Limb (tissue), 2 donors: ENCODE measurements at regions not wholly inside any gene's neighbourhood (a gene's known extent, or its start where the extent isn't known, plus 50 kb on each side); places are given as distances from the start of the nearest gene placed in this dataset.
"Not testable (repeated sequence)": the region's sequence is repeated elsewhere in the genome, so short reads cannot be mapped to it uniquely, and the experiment has no call there.

Experiments used
- DNase-seq, 2 donors: peaks; one replicate each; pipeline ENCODE4 v3.0.0-alpha.2; 2016; ENCODE audit errors: extremely low spot score in 2 of 2

DNA sequence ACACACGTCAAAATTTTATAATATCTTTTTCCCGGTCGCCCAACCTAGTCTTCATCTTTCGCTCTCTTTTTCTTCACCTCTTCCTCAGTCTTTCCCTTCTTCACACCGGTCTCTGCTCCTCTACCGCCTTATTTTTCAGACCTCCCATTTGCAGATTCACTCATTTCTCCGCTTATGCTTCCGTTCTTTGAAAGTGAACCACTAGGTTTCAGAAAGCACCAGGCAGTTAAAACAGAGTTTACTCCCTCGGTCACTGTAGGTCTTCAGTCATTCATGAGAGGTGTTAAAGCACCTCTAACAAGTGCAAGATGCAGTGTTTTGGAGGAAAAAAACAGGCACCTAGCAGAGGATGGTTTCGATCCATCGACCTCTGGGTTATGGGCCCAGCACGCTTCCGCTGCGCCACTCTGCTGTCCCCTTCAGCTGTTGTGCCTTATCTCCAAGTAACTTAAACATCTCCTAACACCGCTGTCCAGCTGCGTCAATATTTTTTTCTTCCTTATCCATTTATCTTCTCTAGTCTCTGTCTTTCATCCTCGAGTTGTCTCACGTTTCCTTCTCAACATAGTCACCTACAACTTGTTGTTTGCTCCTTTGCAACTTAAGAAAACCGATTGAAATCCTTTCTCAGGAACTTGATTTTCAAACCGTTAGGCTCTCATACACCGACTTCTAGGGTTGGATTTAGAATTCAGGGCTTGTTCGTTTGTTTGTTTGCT is 119.7 kb upstream of the ZNF184 start:
- peak; percentile 19 to 62 for DNase-seq

DNA sequence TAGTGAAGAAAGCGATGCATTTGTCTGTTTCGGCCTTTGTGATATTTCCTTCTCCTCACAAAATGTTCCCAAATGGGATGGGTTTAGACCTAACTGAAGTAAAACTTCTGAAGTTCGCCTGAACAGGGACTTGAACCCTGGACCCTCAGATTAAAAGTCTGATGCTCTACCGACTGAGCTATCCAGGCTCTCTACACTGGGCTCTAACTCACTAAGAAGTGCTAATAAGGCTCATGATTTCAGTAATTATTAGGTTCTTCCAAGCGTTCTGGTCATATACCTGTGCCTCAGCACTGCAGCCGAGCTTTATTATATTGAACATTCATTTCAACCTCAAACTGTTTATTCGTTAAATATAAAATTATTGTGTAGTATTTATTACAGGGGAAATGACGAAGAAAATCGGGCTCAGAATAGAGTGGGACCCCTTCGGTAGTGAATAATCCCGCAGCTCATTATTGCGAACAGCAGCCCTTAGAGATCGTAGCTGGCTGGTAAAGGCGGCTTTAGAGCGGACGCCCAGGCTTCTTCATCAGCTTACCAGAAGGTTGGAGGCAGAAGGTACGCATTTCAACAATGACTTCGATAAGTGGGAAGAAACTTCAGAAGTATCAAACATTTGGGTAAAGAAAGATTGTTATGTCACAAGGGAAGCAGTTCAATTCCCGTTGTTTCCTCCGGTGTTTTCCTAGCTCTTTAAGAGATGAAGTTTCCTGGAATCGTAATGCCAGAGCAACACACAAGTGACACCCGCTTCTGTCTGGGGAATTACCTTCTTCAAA is 119.0 kb upstream of the ZNF184 start:
- DNase-seq, result peak in 1 of 2 donors; percentile 39

DNA sequence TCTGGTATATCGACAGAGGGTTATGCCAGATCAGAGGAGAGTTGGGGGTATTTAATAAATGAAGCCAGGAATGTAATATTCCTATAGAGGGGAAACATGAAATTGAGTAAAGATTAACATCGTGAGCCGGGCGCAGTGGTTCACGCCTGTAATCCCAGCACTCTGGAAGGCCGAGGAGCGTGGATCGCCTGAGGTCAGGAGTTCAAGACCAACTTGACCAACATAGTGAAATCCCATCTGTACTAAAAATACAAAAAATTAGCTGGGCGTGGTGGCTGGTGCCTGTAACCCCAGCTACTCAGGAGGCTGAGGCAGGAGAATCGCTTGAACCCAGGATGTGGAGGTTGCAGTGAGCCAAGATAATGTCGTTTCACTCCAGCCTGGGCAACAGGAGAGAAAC is 112.4 kb upstream of the ZNF184 start:
- DNase-seq, result not testable (repeated sequence)

DNA sequence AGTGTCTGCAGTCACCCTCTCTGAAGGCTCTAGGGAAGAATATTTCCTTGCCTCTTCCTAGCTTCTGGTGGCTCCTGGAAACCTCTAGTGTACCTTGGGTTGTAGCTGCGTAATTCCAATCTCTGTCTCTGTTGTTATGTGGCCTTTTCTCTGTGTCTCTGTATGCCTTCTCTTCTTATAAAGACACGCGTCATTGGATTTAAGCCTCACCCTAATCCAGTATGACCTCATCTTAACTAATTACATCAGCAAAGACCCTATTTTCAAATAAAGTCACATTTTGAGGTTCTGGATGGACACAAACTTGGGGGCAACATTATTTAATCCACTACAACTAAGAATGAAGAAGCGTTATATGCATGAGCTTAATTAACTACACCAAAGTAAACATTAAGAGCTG is 111.4 kb upstream of the ZNF184 start:
- no peak for DNase-seq

DNA sequence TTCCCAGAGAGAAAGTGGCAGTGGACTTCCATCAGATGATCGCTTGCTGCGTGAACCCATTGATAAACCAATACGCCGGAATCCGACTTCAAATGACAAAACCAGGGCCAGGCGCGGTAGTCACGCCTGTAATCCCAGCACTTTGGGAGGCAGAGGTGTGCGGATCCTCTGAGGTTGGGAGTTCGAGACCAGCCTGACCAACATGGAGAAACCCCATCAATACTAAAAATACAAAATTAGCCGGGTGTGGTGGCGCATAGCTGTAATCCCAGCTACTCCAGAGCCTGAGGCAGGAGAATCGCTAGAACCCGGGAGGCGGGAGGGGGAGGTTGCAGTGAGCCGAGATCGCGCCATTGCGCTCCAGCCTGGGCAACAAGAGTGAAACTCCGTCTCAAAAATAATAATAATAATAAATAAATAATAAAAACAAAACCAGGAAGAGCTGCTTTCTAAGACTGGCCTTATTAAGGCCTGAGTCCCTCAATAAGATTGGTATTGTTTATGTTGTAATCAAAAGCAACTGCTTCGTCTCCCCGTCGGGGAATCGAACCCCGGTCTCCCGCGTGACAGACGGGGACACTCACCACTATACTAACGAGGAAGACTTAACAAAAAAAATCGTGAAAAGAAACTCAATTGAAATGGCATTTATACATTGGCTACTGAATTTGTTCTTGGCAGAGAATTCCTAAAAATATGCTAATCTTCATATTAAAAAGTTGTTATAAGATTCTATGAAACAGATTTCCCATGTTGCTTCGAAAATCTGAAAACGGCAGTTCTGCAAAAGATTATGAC is 110.2 kb upstream of the ZNF184 start:
- DNase-seq, result peak; percentile 47 to 70

DNA sequence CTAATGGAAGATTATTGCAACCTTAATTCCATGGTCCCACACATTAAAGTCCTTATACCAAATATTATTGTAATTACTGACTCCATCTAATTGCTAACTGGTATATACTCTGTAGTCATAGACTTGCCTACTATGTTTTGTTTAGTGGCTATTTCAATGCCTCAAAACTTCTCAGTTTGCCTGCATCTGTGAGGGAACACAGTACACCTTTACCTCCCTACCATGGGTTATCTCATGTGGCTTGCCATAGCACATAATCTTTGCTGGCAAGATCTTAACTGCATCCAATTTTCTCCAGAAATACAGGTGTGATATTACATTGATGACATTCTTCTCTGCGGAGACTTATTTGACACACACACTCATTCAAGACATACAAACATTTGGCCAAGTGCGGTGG is 107.1 kb upstream of the ZNF184 start:
- DNase-seq, result no peak

DNA sequence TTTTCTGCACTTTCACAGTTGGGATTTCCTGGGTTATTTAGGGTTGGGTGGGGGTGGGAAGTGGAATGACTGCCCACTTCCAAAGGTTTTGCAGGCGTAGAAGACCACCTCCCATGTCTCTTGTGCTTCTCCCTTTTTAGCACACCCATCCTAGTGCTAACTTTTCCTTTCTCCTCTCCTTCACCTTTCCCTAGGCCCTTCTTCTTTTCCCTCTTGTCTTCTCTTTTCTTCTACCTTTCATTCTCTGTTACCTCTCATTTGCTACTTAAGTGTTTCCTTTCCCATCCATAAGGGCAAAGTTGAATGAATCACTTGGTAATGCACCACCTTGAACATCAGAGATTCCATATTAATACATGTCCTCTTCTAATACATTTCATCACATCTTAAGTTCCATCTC is 105.0 kb upstream of the ZNF184 start:
- no peak for DNase-seq

DNA sequence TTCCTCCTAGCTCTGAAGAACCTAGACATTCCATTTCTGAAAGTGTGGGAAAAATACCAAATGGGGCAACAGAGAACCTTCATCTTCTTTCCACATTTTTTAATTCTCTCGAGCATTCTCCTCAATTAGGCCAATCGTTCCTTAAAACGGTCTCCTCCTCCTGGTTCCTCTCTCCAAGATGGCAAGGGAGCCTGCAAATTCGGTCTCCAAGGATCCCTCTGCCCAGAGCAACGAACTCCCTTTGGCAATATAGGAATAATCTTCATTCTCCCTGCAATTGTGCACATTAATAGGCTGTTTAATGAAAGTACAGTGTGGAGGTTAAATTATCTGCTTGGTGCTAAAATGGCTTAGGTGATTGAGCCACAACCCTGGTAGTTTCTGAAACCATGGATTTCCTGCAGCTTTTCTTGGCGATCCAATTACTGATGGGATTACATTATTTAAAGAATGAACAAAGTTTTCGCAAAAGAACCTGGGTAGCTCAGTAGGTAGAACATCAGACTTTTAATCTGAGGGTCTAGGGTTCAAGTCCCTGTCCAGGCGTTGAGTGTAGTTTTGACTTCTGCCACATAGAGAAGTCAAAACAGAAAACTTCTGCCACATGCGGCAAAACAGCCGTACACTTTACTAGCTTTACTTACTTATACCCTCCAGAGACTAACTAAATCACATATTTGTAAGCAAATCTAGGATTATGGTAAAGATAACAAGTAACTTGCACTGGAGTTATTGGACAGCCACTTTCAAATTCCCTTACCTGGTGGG is 102.9 kb upstream of the ZNF184 start:
- DNase-seq, result no peak

DNA sequence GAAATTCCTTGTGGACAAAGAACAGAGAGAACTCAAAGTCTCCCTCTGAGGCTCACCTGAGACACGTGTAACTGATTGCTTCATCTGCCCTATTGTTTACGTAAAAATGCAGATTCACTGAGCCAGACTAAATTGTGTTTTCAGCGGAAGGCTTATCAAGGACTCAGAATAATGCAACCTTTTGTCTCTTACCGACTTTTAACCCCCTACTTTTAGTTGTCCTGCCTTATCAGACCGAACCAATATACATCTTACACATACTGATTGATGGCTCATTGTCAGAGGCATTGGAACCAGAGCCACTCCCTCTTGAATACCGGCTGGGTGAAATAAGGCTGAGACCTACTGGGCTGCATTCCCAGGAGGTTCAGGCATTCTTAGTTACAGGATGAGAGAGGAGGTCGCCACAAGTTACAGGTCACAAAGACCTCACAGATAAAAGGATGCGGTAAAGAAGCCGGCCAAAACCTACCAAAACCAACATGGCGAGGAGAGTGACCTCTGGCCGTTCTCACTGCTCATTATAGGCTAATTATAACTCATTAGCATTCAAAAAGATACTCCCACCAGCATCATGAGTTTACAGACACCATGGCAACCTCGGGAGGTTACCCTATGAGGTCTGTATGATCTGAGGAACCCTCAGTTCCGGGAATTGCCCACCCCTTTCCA is 95.5 kb upstream of the ZNF184 start:
- no peak for DNase-seq

DNA sequence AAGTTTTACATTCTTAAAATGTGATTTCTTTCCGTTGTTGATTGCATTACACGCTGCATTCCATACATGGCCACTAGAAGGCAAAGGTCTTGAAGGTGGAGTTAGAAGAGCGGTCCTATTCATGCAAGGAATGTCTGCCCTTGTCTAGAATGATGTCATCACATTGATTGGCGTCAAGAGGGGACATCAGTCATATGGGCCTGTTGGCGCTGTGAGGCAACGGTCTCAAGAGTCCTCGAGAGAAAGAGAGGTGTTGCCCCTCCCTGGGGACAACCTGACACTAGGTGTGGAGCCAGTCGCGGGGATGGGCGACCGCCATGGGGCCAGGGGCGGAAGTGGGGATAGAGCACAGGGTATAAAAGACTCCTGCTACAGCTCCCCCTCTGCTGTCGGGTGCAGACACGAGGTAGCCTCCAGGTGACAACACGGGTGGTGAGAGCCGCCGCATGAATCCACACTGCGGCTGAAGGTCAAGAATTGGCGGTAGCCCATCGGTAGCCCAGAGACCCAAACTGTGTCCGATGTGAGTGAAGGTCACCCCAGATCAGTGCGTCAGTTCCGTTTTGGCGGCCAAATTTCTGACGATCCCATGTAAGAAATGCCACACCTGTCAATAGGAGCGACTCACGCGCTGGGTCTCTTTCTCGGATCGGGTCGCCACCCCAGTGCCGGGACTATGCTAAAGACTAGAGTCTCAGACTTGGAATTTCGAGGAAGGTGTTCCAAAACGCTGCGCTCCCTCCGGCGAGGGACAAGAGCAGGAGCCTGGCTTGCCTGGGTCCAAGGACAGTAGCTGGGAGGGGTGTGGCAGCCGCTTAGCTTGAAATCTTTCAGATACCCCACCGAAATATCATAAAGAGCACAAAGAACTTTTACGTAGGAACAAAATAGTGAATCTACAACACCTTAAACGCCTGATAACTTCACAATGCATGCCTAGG is 93.2 kb upstream of the ZNF184 start:
- DNase-seq, result no peak

DNA sequence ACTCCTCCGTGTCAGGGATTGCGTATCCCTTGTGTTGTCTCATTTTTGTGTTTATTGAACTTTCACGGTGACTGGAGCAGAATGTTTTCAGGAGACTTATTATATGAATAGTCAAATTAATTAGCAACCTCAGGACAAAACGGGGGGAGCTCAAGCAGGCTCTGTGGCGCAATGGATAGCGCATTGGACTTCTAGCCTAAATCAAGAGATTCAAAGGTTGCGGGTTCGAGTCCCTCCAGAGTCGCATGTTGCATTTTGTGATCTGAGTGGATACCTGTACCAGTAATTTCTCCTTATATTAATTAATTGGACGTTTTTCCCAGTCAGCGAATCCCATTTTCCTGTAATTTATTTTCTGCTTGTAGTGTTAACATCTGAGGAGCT is 89.1 kb upstream of the ZNF184 start:
- no peak for DNase-seq

DNA sequence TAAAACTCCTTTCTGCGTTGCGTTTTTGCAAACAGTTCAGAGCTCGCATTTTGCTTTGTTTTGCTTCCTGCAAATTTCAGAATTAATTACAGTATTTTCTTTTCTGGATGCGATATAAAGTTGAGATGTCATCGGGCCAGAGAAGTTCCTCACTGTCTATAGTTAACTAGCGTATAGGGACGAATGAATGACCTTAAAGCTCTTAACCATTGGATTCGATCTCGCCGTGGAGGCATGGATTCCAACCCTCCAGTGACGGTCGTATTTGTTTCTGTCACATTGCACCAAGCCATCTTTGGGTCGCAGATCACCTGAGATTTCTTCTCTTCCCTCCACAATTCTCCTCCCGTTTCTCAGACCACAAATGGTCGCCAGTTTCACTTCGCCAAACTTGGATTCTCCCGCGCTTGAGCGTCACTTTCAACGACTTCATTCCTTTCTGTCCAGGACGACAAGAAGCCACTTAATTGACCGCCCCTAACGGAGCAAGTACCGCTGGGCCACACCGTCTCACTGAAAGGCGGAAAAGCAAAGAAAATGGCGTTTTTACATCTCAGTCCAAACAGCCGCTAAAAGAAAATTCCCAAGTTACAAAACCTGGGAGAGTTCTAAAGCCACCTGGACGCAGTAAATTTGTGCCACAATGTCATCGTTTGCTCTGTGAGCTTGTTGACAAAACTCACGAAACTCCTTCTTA is 85.3 kb upstream of the ZNF184 start:
- no peak for DNase-seq

DNA sequence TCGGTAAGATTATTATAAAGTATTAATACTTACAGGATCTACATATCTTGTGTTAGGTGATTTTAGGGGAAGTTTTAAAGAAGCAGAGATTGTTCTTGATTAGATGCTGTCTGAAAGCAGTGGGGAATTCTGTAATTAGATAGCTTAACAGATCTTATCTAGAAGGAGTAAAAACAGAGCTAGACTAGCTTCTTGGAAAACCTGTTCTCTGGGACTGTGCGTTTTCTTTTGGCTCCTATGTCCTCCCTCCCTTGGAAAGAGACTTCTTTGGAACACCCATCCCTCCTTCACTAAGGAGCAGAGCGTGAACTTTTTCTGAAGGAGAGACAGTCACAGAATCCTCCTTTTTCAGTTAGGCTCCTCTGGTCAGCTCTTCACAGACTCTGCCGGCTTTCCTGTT is 83.5 kb upstream of the ZNF184 start:
- DNase-seq, result no peak

DNA sequence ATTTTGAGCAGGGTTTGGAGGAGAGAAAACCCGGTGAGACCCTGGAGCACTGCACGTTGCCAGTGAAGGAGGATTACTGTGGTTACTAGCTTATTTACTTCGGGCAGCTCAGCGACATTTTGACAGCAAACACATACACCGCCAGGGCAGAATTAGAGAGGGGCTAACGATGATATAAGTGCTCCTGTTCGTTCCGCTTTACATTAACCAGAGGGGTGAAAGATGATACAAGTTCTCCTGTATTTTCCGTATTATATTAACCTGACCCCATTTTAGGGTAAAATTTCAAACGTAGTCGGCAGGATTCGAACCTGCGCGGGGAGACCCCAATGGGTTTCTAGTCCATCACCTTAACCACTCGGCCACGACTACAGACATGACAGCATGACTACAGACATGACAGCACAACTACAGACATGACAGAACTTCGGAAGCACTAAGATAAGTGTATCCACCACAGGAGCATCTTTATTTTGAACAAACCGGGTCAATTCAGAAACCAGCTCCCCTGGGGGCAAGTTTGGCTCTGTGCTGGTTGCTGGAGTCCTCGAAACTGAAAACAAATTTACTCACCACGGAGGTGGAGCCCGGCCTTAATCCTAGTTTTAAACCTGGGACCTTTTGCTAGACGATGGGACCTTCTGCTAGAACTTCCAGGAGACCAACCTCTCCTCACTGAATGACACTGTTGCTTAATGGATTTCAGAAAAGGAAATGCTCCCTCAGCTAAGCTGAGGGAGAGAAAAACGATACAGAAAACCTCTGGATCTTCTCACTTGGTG is 80.4 kb upstream of the ZNF184 start:
- no peak for DNase-seq

DNA sequence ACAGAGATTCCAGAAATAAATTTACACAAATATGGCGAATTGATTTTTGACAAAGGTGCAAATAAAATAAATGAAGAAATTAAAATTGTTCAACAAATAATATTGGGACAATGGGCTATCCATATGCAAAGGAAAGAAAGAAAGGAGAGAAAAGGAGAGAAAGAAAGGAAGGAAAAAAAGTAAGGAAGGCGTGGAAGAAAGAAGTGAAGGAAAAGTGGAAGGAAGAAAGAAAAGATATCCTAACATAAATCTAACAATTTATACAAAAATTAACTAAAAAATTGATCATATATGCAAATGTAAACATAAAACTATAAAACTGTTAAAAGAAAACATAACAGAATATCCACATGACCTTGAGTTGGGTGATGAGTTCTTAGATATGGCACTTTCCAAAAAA is 78.7 kb upstream of the ZNF184 start:
- no peak for DNase-seq

DNA sequence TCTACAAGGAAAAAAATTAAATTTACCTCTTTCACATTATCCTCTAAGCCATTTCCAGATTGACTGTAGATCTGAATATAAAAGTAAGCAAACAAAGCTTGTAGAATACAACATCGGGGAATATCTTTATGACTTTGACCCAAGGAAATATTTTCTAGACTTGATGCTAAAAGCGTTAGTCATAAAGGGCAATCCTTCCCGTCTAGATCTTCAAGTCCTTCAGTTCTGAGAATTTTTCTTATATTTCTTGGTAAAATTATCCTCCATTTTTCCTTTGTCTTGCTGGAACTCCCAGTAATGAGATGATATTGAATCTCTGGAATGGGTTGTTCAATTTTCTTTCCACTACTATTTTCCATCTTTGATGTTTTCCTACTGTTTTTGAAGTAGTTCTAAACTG is 77.8 kb upstream of the ZNF184 start:
- DNase-seq, result no peak

DNA sequence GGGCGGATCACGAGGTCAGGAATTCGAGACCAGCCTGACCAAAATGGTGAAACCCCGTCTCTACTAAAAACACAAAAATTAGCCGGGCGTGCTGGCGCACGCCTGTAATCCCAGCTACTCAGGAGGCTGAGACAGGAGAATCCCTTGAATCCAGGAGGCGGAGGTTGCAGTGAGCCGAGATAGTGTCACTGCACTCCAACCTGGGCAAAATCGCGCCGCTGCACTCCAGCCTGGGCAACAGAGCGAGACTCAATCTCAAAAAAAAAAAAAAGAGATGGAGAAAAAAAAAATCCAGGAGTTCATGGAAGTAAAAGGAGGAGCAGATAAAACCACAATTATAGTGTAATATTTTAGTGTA is 76.3 kb upstream of the ZNF184 start:
- not testable (repeated sequence) for DNase-seq
